ENCODE measurements at regions not wholly inside any gene's neighbourhood (a gene's known extent, or its start where the extent isn't known, plus 50 kb on each side); places are given as distances from the start of the nearest gene placed in this dataset.

DNA sequence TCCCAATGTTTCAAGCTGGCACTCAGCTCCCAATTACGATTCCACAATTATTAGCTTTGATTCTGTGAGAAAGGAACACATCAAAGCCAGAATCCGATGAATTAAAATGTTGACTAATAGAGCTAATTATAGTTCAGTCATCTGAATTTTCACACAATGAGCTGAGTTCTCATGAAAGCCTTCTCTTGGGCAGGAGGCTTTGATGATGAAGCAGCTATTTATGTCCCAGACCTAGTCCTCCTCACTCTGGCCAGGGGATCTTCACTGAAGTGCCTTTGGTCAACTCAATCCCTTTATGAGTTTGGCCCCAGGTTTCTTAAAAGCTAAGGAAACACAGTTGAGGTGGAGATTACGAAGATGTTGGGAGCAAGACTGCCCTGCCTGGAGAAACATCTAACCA is 74.7 kb upstream of the PPM1B start:
- TF ChIP-seq EZH2 (IDR thresholded peaks at IDR 0.05) = no peak
- TF ChIP-seq POLR2AphosphoS5 (IDR thresholded peaks at IDR 0.05; ENCODE audit: borderline replicate concordance, low read depth, low read length) = no peak
